ENCODE measurements at regions not wholly inside any gene's neighbourhood (a gene's known extent, or its start where the extent isn't known, plus 50 kb on each side); places are given as distances from the start of the nearest gene placed in this dataset.

DNA sequence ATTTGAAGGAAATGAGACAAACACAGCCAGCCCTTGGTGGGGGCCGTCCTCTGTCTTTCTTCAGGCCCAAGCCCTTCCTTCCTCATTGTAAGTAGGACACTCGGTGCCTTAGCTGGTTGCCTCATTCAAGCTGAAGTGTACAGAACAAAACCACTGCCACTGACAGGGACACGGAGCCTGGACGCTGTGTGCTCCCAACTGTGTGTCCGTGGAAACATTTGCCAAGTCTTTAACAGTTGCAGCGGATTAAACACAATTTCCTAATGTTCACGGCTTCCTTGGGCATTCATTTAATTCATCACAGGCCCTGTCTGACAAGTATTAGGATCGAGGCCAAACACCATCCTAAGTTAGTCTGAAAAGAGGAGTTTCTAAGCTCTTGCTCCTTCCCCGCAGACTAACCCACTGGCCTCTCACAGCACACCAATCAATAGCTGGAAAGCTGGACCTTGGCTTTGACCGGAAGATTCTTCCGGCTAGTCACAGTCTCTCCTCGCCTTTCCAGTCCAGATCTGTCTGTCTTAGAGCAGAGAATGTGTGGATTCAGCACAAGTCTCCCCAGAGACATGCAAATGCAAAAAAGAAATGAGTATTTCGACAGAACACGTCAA, 68.7 kb upstream of the ACSL3 start:
- H3K4me1 Mint-ChIP-seq (ENCODE audit: unreplicated experiment) = peaks cover 72% of the 10 kb centered on the region
- TF ChIP-seq, protein P1, sequence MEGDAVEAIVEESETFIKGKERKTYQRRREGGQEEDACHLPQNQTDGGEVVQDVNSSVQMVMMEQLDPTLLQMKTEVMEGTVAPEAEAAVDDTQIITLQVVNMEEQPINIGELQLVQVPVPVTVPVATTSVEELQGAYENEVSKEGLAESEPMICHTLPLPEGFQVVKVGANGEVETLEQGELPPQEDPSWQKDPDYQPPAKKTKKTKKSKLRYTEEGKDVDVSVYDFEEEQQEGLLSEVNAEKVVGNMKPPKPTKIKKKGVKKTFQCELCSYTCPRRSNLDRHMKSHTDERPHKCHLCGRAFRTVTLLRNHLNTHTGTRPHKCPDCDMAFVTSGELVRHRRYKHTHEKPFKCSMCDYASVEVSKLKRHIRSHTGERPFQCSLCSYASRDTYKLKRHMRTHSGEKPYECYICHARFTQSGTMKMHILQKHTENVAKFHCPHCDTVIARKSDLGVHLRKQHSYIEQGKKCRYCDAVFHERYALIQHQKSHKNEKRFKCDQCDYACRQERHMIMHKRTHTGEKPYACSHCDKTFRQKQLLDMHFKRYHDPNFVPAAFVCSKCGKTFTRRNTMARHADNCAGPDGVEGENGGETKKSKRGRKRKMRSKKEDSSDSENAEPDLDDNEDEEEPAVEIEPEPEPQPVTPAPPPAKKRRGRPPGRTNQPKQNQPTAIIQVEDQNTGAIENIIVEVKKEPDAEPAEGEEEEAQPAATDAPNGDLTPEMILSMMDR (IDR thresholded peaks at IDR 0.05) = no peak
- H3K27ac Mint-ChIP-seq (ENCODE audit: unreplicated experiment) = peak overlapping the region; percentile 65
- no peaks in the 10 kb centered on the region for H3K36me3 Mint-ChIP-seq (ENCODE audit: unreplicated experiment)
- H3K27me3 Mint-ChIP-seq (ENCODE audit: unreplicated experiment) = no peaks in the 10 kb centered on the region
- H3K9me3 Mint-ChIP-seq (ENCODE audit: unreplicated experiment) = peaks cover 1% of the 10 kb centered on the region
- DNase-seq (ENCODE audit: extremely low spot score, unreplicated experiment) = peak; percentile 40
- no peak overlapping the region for H3K4me3 Mint-ChIP-seq (ENCODE audit: unreplicated experiment)

DNA sequence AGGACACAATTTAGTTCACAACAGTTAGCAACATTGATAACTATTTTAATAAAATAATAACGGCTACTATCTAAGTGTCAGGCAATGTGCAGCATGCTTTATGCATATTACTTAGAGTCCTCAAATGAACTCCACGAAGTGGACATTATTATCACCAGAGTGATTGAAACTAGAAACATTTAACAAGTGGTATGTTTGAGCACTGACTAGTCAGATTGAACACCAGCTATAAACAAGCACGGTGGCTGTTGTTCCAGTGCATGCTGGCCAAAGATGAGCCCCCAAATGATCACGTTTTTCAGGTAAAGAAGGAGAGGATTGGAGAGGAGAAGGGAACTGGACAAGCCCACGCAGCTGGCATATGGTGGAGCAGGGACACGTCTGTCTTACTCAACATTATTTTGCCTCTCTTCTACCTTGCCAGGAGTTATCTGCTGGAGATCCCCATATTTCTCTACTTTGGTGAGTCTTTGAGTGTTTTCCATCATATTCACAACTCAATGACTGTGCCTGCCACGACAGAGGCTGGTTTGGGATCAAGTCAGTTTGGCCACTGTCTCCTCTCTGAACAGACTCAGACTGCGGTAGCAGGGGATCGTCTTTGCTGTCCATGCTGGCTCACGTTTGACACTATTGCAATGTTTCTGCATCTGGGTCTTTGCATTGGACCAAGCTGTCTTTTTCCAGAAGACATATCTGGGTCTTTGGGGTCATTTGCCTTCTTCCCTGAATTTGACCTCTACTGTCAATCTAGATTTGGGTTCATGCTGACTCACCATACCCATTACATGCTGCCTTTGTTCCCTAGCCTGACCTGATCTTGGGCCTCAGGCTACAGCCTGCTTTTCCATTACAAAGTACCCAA, 66.0 kb upstream of the ACSL3 start:
- peak overlapping the region; percentile 15 for H3K27ac Mint-ChIP-seq (ENCODE audit: unreplicated experiment)
- DNase-seq (ENCODE audit: extremely low spot score, unreplicated experiment) = no peak
- H3K36me3 Mint-ChIP-seq (ENCODE audit: unreplicated experiment) = no peaks in the 10 kb centered on the region
- H3K4me1 Mint-ChIP-seq (ENCODE audit: unreplicated experiment) = peaks cover 53% of the 10 kb centered on the region
- TF ChIP-seq, protein P1 (IDR thresholded peaks at IDR 0.05) = no peak
- H3K4me3 Mint-ChIP-seq (ENCODE audit: unreplicated experiment) = no peak overlapping the region
- H3K9me3 Mint-ChIP-seq (ENCODE audit: unreplicated experiment) = no peaks in the 10 kb centered on the region
- H3K27me3 Mint-ChIP-seq (ENCODE audit: unreplicated experiment) = no peaks in the 10 kb centered on the region

DNA sequence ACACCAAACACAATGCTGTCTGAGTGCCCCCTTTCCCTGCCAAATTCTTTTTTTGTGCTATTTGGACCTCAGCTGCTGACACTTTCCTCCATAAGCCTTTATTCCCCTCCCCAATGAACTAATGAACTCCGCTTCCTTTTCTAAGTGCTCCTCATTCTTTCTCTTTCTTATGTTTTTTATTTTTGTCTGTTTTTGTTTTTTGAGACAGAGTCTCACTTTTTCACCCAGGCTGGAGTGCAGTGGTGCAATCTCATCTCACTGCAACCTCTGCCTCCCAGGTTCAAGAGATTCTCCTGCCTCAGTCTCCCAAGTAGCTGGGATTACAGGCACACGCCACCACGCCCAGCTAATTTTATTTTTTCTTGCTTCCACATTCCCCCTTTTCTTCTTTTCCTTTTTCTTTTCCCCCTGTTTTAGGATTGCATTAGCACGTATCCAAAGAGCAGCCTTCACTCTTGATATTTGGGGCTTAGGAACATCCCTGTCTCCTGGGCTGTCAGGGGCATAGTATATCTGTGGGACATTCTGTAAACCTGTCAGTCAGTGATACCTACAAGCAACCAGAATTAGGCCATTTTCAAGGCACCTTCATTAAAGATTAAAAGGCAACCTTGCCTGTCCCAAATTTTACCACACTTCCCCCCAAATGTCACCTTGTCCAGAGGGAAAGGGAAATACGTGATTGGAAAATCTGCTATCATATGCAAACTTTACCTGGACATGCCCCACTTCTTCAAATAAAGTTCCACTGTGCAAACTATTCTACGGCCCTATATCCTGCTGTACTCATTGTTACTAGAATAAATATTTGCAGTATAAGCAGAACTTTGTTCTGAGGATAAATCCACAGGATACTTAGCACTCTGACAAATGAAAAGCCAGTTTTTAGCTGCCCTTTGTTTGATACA, 65.1 kb upstream of the ACSL3 start:
- no peak overlapping the region for H3K4me3 Mint-ChIP-seq (ENCODE audit: unreplicated experiment)
- peaks cover 52% of the 10 kb centered on the region for H3K4me1 Mint-ChIP-seq (ENCODE audit: unreplicated experiment)
- TF ChIP-seq, protein P1 (IDR thresholded peaks at IDR 0.05) = no peak
- H3K9me3 Mint-ChIP-seq (ENCODE audit: unreplicated experiment) = no peaks in the 10 kb centered on the region
- peak overlapping the region; percentile 63 for H3K27ac Mint-ChIP-seq (ENCODE audit: unreplicated experiment)
- H3K36me3 Mint-ChIP-seq (ENCODE audit: unreplicated experiment) = no peaks in the 10 kb centered on the region
- no peak for DNase-seq (ENCODE audit: extremely low spot score, unreplicated experiment)
- no peaks in the 10 kb centered on the region for H3K27me3 Mint-ChIP-seq (ENCODE audit: unreplicated experiment)

DNA sequence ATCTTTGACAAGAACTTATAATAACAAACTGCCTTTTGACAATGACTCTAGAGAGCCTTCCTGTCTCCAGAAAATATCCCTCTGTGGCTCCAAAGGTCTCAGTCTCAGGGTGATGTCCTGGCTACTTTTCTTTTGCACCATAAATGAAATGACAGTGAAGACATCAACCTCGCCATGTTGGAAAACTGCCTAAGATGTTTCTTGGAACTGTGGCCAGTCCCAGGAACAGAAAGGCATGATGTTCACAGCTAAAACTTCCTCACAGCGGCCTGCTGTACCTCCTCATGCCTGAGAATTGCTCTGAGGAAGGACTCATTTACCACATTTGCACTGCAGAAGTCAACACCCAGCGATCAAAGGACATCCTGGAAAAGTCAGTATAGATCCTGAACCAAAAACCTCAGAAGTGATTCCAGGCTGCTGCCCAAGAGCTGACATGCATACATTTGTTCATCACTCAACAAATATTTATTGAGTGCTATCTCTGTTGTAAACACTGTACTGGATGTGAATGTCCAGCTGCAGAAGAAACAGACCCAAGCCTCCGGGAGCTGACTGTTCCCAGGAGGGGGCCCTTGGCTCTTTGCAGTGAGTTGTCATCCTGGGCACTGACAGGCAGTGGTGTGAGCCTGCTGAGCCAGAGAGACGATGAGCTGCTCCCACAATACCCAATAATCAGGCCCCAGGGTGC, 64.3 kb upstream of the ACSL3 start:
- TF ChIP-seq, protein P1 (IDR thresholded peaks at IDR 0.05) = no peak
- peak; percentile 72 for DNase-seq (ENCODE audit: extremely low spot score, unreplicated experiment)
- Mint-ChIP-seq H3K4me1 (ENCODE audit: unreplicated experiment) (peaks cover 48% of the 10 kb centered on the region), H3K4me3 (ENCODE audit: unreplicated experiment) (no peak overlapping the region), H3K36me3 (ENCODE audit: unreplicated experiment) (no peaks in the 10 kb centered on the region), H3K27me3 (ENCODE audit: unreplicated experiment) (no peaks in the 10 kb centered on the region), H3K27ac (ENCODE audit: unreplicated experiment) (peak overlapping the region; percentile 63), H3K9me3 (ENCODE audit: unreplicated experiment) (no peaks in the 10 kb centered on the region)
